ENCODE measurements at regions not wholly inside any gene's neighbourhood (a gene's known extent, or its start where the extent isn't known, plus 50 kb on each side); places are given as distances from the start of the nearest gene placed in this dataset.

DNA sequence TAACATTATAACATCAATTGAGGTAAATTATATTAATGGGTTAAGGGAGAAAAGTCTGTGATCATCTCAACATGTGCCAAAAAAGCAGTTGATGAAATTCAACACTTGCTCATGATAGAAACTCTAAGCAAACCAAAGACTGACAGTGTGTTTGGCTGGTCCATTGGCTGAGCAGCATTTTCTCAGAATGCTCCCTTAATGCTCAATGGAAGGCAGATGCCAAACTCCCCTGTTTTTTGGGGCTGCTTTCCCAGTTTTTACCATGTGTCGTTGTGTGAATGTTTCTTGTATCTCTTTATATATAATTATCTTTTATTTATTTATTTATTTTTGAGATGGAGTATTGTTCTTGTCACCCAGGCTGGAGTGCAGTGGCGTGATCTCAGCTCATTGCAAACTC lies 114.7 kb downstream of the SEC23IP start:
- no peak for TF ChIP-seq ZNF274 (IDR thresholded peaks at IDR 0.05; ENCODE audit: low read depth, low read length)
- TF ChIP-seq SUZ12 (IDR thresholded peaks at IDR 0.05; ENCODE audit: extremely low read depth, insufficient read depth, insufficient read length) = no peak
